HCT116 (cell line): ENCODE measurements at regions not wholly inside any gene's neighbourhood (a gene's known extent, or its start where the extent isn't known, plus 50 kb on each side); places are given as distances from the start of the nearest gene placed in this dataset.

Experiments used
- ATAC-seq: fragments of 200-7000 bp; cut with Tn5 transposase; 2 replicates; pipeline ENCODE4 v1.9.1; 2020; ENCODE audit warnings: mild to moderate bottlenecking, moderate library complexity
- BruUV-seq: library from RNA; stranded (reverse); fragments of 400-500 nt; replicated peaks from 2 replicates; lab custom pipeline; 2021; lab: Mats Ljungman, UMichigan
- CTCF ChIA-PET: fragments of 300-600 bp; sonication (Branson Sonifier 250); formaldehyde crosslinking; loops from one replicate; lab custom pipeline; 2021; ENCODE audit warnings: antibody characterized with exemption; lab: Charles Lee
- POLR2A ChIA-PET: fragments of 300-600, 350-600 bp; sonication (Branson Sonifier 250); formaldehyde crosslinking; loops from one replicate; lab custom pipeline; 2021; ENCODE audit warnings: antibody characterized with exemption; lab: Charles Lee
- RAD21 ChIA-PET, 2 experiments: fragments of 300-600 bp; sonication (Branson Sonifier 250); formaldehyde crosslinking; loops; one replicate each; lab custom pipeline; 2023; ENCODE audit warnings: low total read pairs in 2 of 2; ENCODE audit not compliant: uncharacterized antibody in 2 of 2, unreplicated experiment in 2 of 2, low non-redundant PET in 1 of 2; lab: Charles Lee
- DNase-seq: peaks from one replicate; pipeline ENCODE4 v3.0.0-alpha.2; 2010; ENCODE audit warnings: low read depth, low spot score
- H2AFZ ChIP-seq: fragments of 200-600 bp; shearing (Covaris generic), sonication (generic); 2 replicates; pipeline ENCODE4 v1.6.1; 2017; ENCODE audit warnings: low read depth, mixed run types, mixed read lengths, antibody characterized with exemption, low read length; ENCODE audit not compliant: poor library complexity, severe bottlenecking
- H3K27ac ChIP-seq: 2 replicates; pipeline ENCODE4 v1.5.1; 2012; ENCODE audit warnings: low read depth, low read length
- H3K27me3 ChIP-seq: fragments of 200-600 bp; sonication (generic); 2 replicates; pipeline ENCODE4 v1.6.1; 2016; ENCODE audit warnings: mixed run types, low read length, mixed read lengths; ENCODE audit not compliant: insufficient read depth
- H3K36me3 ChIP-seq, 2 experiments: fragments of 200-500 bp in 1 of 2; fragments of 200-600 bp in 1 of 2; sonication (Bioruptor generic) in 1 of 2; sonication (generic) in 1 of 2; 2 replicates each; pipeline versions ENCODE4 v1.5.1 to v1.6.1; 2014 to 2016; ENCODE audit warnings: low read length in 2 of 2, inconsistent platforms in 1 of 2, mixed read lengths in 1 of 2, mixed run types in 1 of 2; ENCODE audit not compliant: insufficient read depth in 2 of 2, control insufficient read depth in 1 of 2
- H3K4me1 ChIP-seq, 2 experiments: fragments of 200-600 bp in 1 of 2; sonication (generic) in 1 of 2; 2 replicates each; pipeline versions ENCODE4 v1.5.1 to v1.6.1; 2012 to 2017; ENCODE audit warnings: low read length in 2 of 2, inconsistent platforms in 1 of 2, mild to moderate bottlenecking in 1 of 2, mixed read lengths in 1 of 2, mixed run types in 1 of 2, moderate library complexity in 1 of 2; ENCODE audit not compliant: insufficient read depth in 2 of 2, control insufficient read depth in 1 of 2
- H3K4me2 ChIP-seq: fragments of 200-600 bp; sonication (generic); 2 replicates; pipeline ENCODE4 v1.6.1; 2017; ENCODE audit warnings: mixed run types, low read length, mixed read lengths
- H3K4me3 ChIP-seq, 2 experiments: fragments of 200-600 bp in 1 of 2; sonication (generic) in 1 of 2; replicated peaks in 1 of 2; 2 replicates each; pipeline ENCODE4 v1.5.1; 2011 to 2016; ENCODE audit warnings: low read length in 2 of 2, control low read depth in 1 of 2, low read depth in 1 of 2, mild to moderate bottlenecking in 1 of 2, mixed read lengths in 1 of 2, mixed run types in 1 of 2
- H3K79me2 ChIP-seq: fragments of 200-600 bp; sonication (generic); 2 replicates; pipeline ENCODE4 v1.6.1; 2017; ENCODE audit warnings: mild to moderate bottlenecking, mixed run types, low read length, moderate library complexity, mixed read lengths; ENCODE audit not compliant: insufficient read depth
- H3K9ac ChIP-seq: fragments of 200-600 bp; sonication (generic); 2 replicates; pipeline ENCODE4 v1.6.1; 2016; ENCODE audit warnings: low read length, mixed read lengths
- H3K9me2 ChIP-seq: fragments of 200-600 bp; sonication (generic), shearing (Covaris generic); 2 replicates; pipeline ENCODE4 v1.6.1; 2017; ENCODE audit warnings: mixed run types, mild to moderate bottlenecking, moderate library complexity; ENCODE audit not compliant: insufficient read depth
- H3K9me3 ChIP-seq, 2 experiments: fragments of 200-500 bp in 1 of 2; fragments of 200-600 bp in 1 of 2; sonication (Bioruptor generic) in 1 of 2; sonication (generic) in 1 of 2; 2 replicates each; pipeline ENCODE4 v1.6.1; 2014 to 2017; ENCODE audit warnings: low read length in 2 of 2, mixed read lengths in 2 of 2, inconsistent platforms in 1 of 2, low read depth in 1 of 2, mild to moderate bottlenecking in 1 of 2, mixed run types in 1 of 2, moderate library complexity in 1 of 2; ENCODE audit not compliant: control insufficient read depth in 1 of 2, insufficient read depth in 1 of 2
- H4K20me1 ChIP-seq: fragments of 200-600 bp; sonication (generic), shearing (Covaris generic); 2 replicates; pipeline ENCODE4 v1.6.1; 2017; ENCODE audit warnings: mixed run types, mild to moderate bottlenecking, moderate library complexity; ENCODE audit not compliant: insufficient read depth
- CBX3 ChIP-seq: IDR thresholded peaks from 2 replicates; pipeline ENCODE4 v1.6.1; 2012; ENCODE audit warnings: low read depth
- CEBPB ChIP-seq: IDR thresholded peaks from 2 replicates; pipeline ENCODE4 v1.6.1; 2012; ENCODE audit warnings: low read depth
- EGR1 ChIP-seq: IDR thresholded peaks from 2 replicates; pipeline ENCODE4 v1.6.1; 2012; ENCODE audit warnings: low read depth
- ELF1 ChIP-seq: IDR thresholded peaks from 2 replicates; pipeline ENCODE4 v1.6.1; 2012; ENCODE audit warnings: low read depth, borderline replicate concordance
- EZH2 ChIP-seq: fragments of 200-600 bp; sonication (generic); IDR thresholded peaks from 2 replicates; pipeline ENCODE4 v1.6.1; 2017; ENCODE audit warnings: antibody characterized with exemption, mixed run types
- FOSL1 ChIP-seq: IDR thresholded peaks from 2 replicates; pipeline ENCODE4 v1.6.1; 2012; ENCODE audit warnings: low read depth
- JUND ChIP-seq: IDR thresholded peaks from 2 replicates; pipeline ENCODE4 v1.6.1; 2012
- POLR2AphosphoS5 ChIP-seq: IDR thresholded peaks from 2 replicates; pipeline ENCODE4 v1.6.1; 2011; ENCODE audit warnings: mild to moderate bottlenecking, low read depth, low read length, moderate library complexity
- RAD21 ChIP-seq: IDR thresholded peaks from 2 replicates; pipeline ENCODE4 v1.6.1; 2012; ENCODE audit warnings: low read depth, mild to moderate bottlenecking
- SP1 ChIP-seq: IDR thresholded peaks from 2 replicates; pipeline ENCODE4 v1.6.1; 2012; ENCODE audit warnings: low read depth
- SRF ChIP-seq: IDR thresholded peaks from 2 replicates; pipeline ENCODE4 v1.6.1; 2012; ENCODE audit warnings: low read depth
- TCF7L2 ChIP-seq: IDR thresholded peaks from 2 replicates; pipeline ENCODE4 v1.7.0; 2011; ENCODE audit warnings: borderline replicate concordance, inconsistent platforms; ENCODE audit not compliant: insufficient read depth, insufficient read length; ENCODE audit errors: extremely low read depth
- YY1 ChIP-seq: IDR thresholded peaks from 2 replicates; pipeline ENCODE4 v1.6.1; 2011; ENCODE audit warnings: low read length, low read depth, moderate library complexity, mild to moderate bottlenecking; ENCODE audit not compliant: insufficient replicate concordance; ENCODE audit errors: extremely low read depth
- ZFX ChIP-seq: fragments of 450-650 bp; IDR thresholded peaks from 2 replicates; pipeline ENCODE4 v1.6.1; 2017
- intact Hi-C: fragments of 100-400 bp; cut with micrococcal nuclease; formaldehyde crosslinking; loops from 2 replicates; pipeline ENCODE4 v1.10.0; 2022
- TF ChIP-seq, protein P1 (sequence below): IDR thresholded peaks from 2 replicates; pipeline ENCODE4 v1.6.1; 2012
- TF ChIP-seq, protein P2 (sequence below): IDR thresholded peaks from 2 replicates; pipeline ENCODE4 v1.6.1; 2012
- TF ChIP-seq, protein P3 (sequence below), 3 experiments: fragments of 200-600 bp in 1 of 3; sonication (generic) in 1 of 3; IDR thresholded peaks in 2 of 3; conservative IDR thresholded peaks in 1 of 3; 2 replicates each; pipeline ENCODE4 v1.5.1; 2012 to 2017; ENCODE audit warnings: low read depth in 2 of 3, low read length in 2 of 3, antibody characterized with exemption in 1 of 3, borderline replicate concordance in 1 of 3, control low read depth in 1 of 3, mild to moderate bottlenecking in 1 of 3, mixed read lengths in 1 of 3, mixed run types in 1 of 3, moderate library complexity in 1 of 3; ENCODE audit not compliant: insufficient read depth in 1 of 3
- TF ChIP-seq, protein P4 (sequence below): IDR thresholded peaks from 2 replicates; pipeline ENCODE4 v1.6.1; 2011; ENCODE audit warnings: mild to moderate bottlenecking, low read length, moderate library complexity; ENCODE audit not compliant: insufficient replicate concordance; ENCODE audit errors: extremely low read depth
- TF ChIP-seq, protein P5 (sequence below): IDR thresholded peaks from 2 replicates; pipeline ENCODE4 v1.6.1; 2012; ENCODE audit warnings: low read depth

DNA sequence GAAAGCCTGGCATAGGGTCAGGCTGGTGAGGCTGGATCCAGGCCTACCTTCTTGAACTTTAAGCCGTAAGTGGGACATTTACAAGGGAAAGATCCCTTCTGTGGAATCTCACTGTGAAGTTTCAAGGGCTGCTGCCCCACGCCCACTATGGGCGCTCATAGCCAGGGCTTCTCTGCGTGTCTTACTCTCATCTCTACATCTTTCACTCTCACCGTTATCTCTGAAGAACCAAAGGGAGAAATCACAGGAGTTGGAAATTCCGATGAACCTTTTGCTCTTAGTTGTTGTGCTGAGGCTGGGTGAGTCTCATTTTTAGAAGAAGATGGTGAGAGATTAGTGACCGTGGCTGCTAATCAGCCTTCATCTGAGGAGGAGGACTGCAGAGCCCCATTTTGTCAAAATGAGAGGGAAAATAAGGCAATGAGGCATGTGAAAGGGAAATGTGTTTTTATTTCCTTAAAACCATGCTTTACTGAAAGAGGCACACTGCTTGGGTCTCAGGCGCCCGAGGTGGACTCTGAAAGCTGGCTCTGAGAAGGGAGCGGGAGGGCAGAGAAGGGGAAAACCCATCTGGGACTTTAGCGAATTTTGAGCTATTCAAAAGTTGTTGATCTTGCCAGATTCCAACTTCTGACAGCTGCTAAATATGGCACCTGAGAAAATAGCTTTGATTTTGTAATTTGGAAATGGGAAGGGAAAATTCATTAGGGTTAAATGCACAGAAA lies 301.5 kb downstream of the CLIC5 start:
- Histone ChIP-seq H3K27ac (no peak overlapping the region), H3K9ac (no peak overlapping the region), H3K4me2 (peak overlapping the region; percentile 31)
- TF ChIP-seq, protein P1, sequence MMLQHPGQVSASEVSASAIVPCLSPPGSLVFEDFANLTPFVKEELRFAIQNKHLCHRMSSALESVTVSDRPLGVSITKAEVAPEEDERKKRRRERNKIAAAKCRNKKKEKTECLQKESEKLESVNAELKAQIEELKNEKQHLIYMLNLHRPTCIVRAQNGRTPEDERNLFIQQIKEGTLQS = no peak
- TF ChIP-seq CBX3 (no peak), TCF7L2 (no peak), YY1 (no peak), POLR2AphosphoS5 (no peak), EGR1 (no peak), CEBPB (no peak), JUND (no peak), ELF1 (no peak), SRF (no peak), FOSL1 (no peak), RAD21 (no peak), EZH2 (no peak), ZFX (no peak), SP1 (no peak)
- TF ChIP-seq, protein P2, sequence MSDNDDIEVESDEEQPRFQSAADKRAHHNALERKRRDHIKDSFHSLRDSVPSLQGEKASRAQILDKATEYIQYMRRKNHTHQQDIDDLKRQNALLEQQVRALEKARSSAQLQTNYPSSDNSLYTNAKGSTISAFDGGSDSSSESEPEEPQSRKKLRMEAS = no peak
- TF ChIP-seq, protein P3, sequence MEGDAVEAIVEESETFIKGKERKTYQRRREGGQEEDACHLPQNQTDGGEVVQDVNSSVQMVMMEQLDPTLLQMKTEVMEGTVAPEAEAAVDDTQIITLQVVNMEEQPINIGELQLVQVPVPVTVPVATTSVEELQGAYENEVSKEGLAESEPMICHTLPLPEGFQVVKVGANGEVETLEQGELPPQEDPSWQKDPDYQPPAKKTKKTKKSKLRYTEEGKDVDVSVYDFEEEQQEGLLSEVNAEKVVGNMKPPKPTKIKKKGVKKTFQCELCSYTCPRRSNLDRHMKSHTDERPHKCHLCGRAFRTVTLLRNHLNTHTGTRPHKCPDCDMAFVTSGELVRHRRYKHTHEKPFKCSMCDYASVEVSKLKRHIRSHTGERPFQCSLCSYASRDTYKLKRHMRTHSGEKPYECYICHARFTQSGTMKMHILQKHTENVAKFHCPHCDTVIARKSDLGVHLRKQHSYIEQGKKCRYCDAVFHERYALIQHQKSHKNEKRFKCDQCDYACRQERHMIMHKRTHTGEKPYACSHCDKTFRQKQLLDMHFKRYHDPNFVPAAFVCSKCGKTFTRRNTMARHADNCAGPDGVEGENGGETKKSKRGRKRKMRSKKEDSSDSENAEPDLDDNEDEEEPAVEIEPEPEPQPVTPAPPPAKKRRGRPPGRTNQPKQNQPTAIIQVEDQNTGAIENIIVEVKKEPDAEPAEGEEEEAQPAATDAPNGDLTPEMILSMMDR (IDR thresholded peaks at IDR 0.05 in 2 of 3, conservative IDR thresholded peaks at IDR 0.05 in 1 of 3; ENCODE audit: borderline replicate concordance in 1 of 3, insufficient read depth in 1 of 3, low read depth in 2 of 3, low read length in 2 of 3) = no peak
- TF ChIP-seq, protein P4, sequence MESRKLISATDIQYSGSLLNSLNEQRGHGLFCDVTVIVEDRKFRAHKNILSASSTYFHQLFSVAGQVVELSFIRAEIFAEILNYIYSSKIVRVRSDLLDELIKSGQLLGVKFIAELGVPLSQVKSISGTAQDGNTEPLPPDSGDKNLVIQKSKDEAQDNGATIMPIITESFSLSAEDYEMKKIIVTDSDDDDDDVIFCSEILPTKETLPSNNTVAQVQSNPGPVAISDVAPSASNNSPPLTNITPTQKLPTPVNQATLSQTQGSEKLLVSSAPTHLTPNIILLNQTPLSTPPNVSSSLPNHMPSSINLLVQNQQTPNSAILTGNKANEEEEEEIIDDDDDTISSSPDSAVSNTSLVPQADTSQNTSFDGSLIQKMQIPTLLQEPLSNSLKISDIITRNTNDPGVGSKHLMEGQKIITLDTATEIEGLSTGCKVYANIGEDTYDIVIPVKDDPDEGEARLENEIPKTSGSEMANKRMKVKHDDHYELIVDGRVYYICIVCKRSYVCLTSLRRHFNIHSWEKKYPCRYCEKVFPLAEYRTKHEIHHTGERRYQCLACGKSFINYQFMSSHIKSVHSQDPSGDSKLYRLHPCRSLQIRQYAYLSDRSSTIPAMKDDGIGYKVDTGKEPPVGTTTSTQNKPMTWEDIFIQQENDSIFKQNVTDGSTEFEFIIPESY = no peak
- TF ChIP-seq, protein P5, sequence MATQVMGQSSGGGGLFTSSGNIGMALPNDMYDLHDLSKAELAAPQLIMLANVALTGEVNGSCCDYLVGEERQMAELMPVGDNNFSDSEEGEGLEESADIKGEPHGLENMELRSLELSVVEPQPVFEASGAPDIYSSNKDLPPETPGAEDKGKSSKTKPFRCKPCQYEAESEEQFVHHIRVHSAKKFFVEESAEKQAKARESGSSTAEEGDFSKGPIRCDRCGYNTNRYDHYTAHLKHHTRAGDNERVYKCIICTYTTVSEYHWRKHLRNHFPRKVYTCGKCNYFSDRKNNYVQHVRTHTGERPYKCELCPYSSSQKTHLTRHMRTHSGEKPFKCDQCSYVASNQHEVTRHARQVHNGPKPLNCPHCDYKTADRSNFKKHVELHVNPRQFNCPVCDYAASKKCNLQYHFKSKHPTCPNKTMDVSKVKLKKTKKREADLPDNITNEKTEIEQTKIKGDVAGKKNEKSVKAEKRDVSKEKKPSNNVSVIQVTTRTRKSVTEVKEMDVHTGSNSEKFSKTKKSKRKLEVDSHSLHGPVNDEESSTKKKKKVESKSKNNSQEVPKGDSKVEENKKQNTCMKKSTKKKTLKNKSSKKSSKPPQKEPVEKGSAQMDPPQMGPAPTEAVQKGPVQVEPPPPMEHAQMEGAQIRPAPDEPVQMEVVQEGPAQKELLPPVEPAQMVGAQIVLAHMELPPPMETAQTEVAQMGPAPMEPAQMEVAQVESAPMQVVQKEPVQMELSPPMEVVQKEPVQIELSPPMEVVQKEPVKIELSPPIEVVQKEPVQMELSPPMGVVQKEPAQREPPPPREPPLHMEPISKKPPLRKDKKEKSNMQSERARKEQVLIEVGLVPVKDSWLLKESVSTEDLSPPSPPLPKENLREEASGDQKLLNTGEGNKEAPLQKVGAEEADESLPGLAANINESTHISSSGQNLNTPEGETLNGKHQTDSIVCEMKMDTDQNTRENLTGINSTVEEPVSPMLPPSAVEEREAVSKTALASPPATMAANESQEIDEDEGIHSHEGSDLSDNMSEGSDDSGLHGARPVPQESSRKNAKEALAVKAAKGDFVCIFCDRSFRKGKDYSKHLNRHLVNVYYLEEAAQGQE = no peak

More for the DNA sequence above, 301.5 kb downstream of the CLIC5 start:
- H4K20me1 ChIP-seq = no peaks in the 10 kb centered on the region
- H3K9me3 ChIP-seq = no peaks in the 10 kb centered on the region
- BruUV-seq = no TSS peak
- peak overlapping the region; percentile 58 for H2AFZ ChIP-seq
- CTCF ChIA-PET = interaction anchor here (0.6 to 2.5 kb wide), 31 partner anchors 10 to 1239 kb away, joined by 3 to 67 read pairs (median 5); partner anchors contain the start of gene SUPT3H
- H3K4me1 ChIP-seq = peaks cover 0 to 4% of the 10 kb centered on the region in 2 experiments; a peak in 2 of 4 replicates
- no peaks in the 10 kb centered on the region for H3K36me3 ChIP-seq
- H3K4me3 ChIP-seq = no peak overlapping the region
- DNase-seq (no peak), ATAC-seq (0 out of 2 replicates have a peak, but pooled peaks have one; percentile 7)
- H3K9me2 ChIP-seq = no peaks in the 10 kb centered on the region
- POLR2A ChIA-PET = interaction anchor here (1.2 kb wide), 1 partner anchor 336 kb away, joined by 3 read pairs; the partner anchor contains the start of gene SUPT3H
- intact Hi-C loops = loop anchor here (1.0 to 10.0 kb wide), 6 partner anchors 213 to 1239 kb away; partner anchors contain the start of gene SUPT3H
- H3K27me3 ChIP-seq = no peaks in the 10 kb centered on the region
- no peaks in the 10 kb centered on the region for H3K79me2 ChIP-seq
- RAD21 ChIA-PET = interaction anchor here (0.6 to 1.4 kb wide), 15 partner anchors 58 to 1239 kb away, joined by 3 to 8 read pairs (median 4); no protein-coding TSS in a partner anchor
